HUES64 (cell line): ENCODE measurements at regions not wholly inside any gene's neighbourhood (a gene's known extent, or its start where the extent isn't known, plus 50 kb on each side); places are given as distances from the start of the nearest gene placed in this dataset.

Source experiments
- H3K27ac ChIP-seq: 2 replicates; pipeline ENCODE4 v1.7.0; 2013; ENCODE audit warnings: low read depth, low read length, inconsistent platforms
- H3K27me3 ChIP-seq: 2 replicates; pipeline ENCODE4 v1.6.1; 2013; ENCODE audit warnings: mild to moderate bottlenecking, low read length; ENCODE audit not compliant: insufficient read depth
- H3K36me3 ChIP-seq: 2 replicates; pipeline ENCODE4 v1.6.1; 2013; ENCODE audit warnings: mild to moderate bottlenecking, low read length; ENCODE audit not compliant: insufficient read depth
- H3K4me1 ChIP-seq: 2 replicates; pipeline ENCODE4 v1.6.1; 2013; ENCODE audit warnings: mild to moderate bottlenecking, low read length, moderate library complexity; ENCODE audit not compliant: insufficient read depth
- H3K4me3 ChIP-seq: 2 replicates; pipeline ENCODE4 v1.5.1; 2013; ENCODE audit warnings: mild to moderate bottlenecking, low read length, moderate library complexity
- H3K9ac ChIP-seq: 2 replicates; pipeline ENCODE4 v1.6.1; 2013; ENCODE audit warnings: mild to moderate bottlenecking, low read depth, low read length
- H3K9me3 ChIP-seq: 2 replicates; pipeline ENCODE4 v1.6.1; 2013; ENCODE audit warnings: low read depth, low read length; ENCODE audit not compliant: insufficient read depth
- WGBS: fragments of 150-250, 120-280 bp; methylation state at CpG from one replicate; pipeline ENCODE4 v1.1.7; 2013; ENCODE audit warnings: missing lambda C conversion rate; 5-methylcytosine and 5-hydroxymethylcytosine counted together

GRCh38 chr3:107443461-107443860 is 66.2 kb downstream of the CCDC54 start:
- Histone ChIP-seq H3K9me3 (no peaks in the 10 kb centered on the region), H3K36me3 (no peaks in the 10 kb centered on the region), H3K27me3 (no peaks in the 10 kb centered on the region), H3K9ac (no peak overlapping the region), H3K4me3 (no peak overlapping the region), H3K4me1 (peaks cover 9% of the 10 kb centered on the region), H3K27ac (no peak overlapping the region)
- no CpG with 5 or more reads among the region's 2 CpGs for WGBS

DNA sequence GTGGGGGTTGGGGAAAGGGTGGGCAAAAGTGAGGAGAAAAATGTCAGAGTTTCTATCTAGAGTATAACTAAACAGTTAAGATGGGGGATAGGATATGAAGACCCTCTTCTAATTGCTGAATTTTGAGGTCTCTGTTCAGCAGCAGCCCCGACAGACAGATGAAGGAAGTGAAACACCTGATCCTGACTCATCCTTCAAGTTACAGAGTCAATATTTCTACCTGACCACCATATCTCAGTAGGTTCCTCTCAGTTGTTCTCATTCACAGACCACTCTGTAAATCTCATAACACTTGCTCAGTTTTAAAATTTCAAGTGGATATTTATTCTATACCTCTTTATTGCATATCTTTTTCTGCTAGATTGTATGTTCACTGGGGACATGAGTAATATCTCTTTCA is 69.5 kb downstream of the CCDC54 start:
- WGBS = 89% methylated on average over 1 of the region's 1 CpG
- no peaks in the 10 kb centered on the region for H3K36me3 ChIP-seq

DNA sequence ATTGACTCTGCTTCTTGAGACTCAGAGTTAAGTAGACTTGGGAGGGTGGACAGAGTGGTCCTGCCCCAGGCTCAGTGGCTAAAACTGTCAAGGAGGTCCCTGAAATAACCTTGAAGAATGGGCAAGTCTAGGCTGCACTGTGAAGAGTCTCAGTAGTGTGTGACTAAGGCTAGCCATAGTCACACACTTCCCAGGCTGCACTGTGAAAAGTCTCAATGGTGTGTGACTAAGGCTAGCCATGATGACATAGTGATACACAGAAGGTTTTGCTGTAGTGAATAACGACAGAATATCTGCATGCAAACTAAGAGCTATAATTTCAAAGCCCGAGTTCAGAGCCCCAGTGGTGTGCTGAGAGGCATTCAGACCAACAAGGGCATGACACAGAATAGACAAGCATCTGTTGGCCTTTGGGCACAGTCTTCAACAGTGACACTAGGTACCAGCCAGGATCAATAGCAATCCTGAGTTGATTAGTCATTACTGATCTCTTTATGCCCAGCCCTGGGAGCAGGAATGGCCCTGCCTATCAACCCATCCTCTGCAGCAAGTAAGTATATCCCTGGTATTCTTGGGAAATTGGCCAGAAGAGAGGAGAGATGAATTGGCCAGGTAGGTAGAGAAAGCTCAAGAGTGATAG is 72.4 kb upstream of the BBX start:
- H3K9ac ChIP-seq = no peak overlapping the region
- H3K36me3 ChIP-seq = no peaks in the 10 kb centered on the region
- no peaks in the 10 kb centered on the region for H3K9me3 ChIP-seq
- no peak overlapping the region for H3K4me3 ChIP-seq
- no peaks in the 10 kb centered on the region for H3K4me1 ChIP-seq
- WGBS = 88% methylated on average over 2 of the region's 2 CpGs
- H3K27me3 ChIP-seq = no peaks in the 10 kb centered on the region
- H3K27ac ChIP-seq = no peak overlapping the region

More for the DNA sequence above, 69.5 kb downstream of the CCDC54 start:
- Histone ChIP-seq H3K9me3 (no peaks in the 10 kb centered on the region), H3K27me3 (no peaks in the 10 kb centered on the region), H3K27ac (no peak overlapping the region), H3K4me1 (peaks cover 4% of the 10 kb centered on the region), H3K4me3 (no peak overlapping the region), H3K9ac (no peak overlapping the region)

DNA sequence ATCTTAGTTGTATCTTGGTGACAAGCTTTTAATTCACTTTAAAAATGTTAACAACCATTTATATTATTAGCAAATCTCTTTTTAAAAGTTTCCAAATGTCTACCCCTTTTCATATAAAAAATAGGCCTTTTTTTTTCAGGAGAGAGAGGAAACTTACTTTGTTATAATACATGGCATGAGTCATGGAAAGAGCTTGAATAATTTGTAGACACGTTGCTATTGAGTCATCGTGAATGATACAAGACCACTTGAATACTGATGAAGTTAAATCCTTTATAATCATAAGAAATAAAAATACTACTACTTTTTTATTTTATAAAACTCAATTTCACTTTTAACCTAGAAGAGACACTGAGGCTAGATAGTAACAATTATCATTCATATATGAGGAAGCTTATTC is 70.3 kb upstream of the BBX start:
- Histone ChIP-seq H3K27ac (no peak overlapping the region), H3K9ac (no peak overlapping the region), H3K4me1 (no peaks in the 10 kb centered on the region), H3K27me3 (no peaks in the 10 kb centered on the region), H3K4me3 (no peak overlapping the region), H3K36me3 (no peaks in the 10 kb centered on the region), H3K9me3 (no peaks in the 10 kb centered on the region)
- WGBS = no CpG with 5 or more reads among the region's 2 CpGs

GRCh38 chr3:107453504-107453903 is 69.3 kb upstream of the BBX start:
- H3K27ac ChIP-seq = no peak overlapping the region
- H3K27me3 ChIP-seq = no peaks in the 10 kb centered on the region
- no peaks in the 10 kb centered on the region for H3K4me1 ChIP-seq
- H3K9ac ChIP-seq = no peak overlapping the region
- H3K9me3 ChIP-seq = no peaks in the 10 kb centered on the region
- H3K4me3 ChIP-seq = no peak overlapping the region
- no peaks in the 10 kb centered on the region for H3K36me3 ChIP-seq
- WGBS = 91% methylated on average over 2 of the region's 2 CpGs

- H3K9me3 ChIP-seq = no peaks in the 10 kb centered on the region
- H3K4me1 ChIP-seq = no peaks in the 10 kb centered on the region
- no peak overlapping the region for H3K9ac ChIP-seq
- no peak overlapping the region for H3K27ac ChIP-seq
- H3K27me3 ChIP-seq = no peaks in the 10 kb centered on the region
- H3K36me3 ChIP-seq = no peaks in the 10 kb centered on the region
- WGBS = 95% methylated on average over 1 of the region's 1 CpG
- H3K4me3 ChIP-seq = no peak overlapping the region
These were observed 67.1 kb upstream of the BBX start for GRCh38 chr3:107455621-107456020.

DNA sequence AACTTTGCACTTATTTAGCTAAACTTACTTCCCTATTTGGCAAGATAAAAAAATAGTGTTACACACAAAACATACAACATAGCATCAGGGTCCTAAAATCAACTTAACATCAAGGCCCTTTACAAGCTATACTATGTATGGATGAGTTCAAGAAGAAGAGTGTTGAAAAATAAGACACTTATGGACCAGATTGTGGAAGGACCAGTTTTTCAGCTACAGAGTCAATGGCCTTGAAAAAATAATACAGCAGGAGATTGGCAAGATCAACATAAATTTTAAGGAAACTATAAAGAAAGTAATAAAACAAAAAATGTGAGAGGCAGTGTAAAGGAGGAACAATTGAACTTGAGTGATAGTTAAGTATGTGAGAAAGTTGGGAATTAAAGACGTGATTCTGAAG is 66.3 kb upstream of the BBX start:
- Histone ChIP-seq H3K4me3 (no peak overlapping the region), H3K9me3 (no peaks in the 10 kb centered on the region), H3K27ac (no peak overlapping the region), H3K9ac (no peak overlapping the region), H3K4me1 (0 out of 2 replicates have a peak, but pooled peaks cover 2% of the 10 kb centered on the region), H3K27me3 (no peaks in the 10 kb centered on the region), H3K36me3 (no peaks in the 10 kb centered on the region)
- WGBS = 81% methylated on average over 1 of the region's 1 CpG

- H3K27me3 ChIP-seq = no peaks in the 10 kb centered on the region
- H3K4me1 ChIP-seq = peaks cover 7% of the 10 kb centered on the region; the same call in 1 of the 2 replicates
- no peak overlapping the region for H3K9ac ChIP-seq
- no peaks in the 10 kb centered on the region for H3K36me3 ChIP-seq
- H3K27ac ChIP-seq = no peak overlapping the region
- H3K4me3 ChIP-seq = no peak overlapping the region
- no peaks in the 10 kb centered on the region for H3K9me3 ChIP-seq
These were observed 63.9 kb upstream of the BBX start for GRCh38 chr3:107458871-107459270.

DNA sequence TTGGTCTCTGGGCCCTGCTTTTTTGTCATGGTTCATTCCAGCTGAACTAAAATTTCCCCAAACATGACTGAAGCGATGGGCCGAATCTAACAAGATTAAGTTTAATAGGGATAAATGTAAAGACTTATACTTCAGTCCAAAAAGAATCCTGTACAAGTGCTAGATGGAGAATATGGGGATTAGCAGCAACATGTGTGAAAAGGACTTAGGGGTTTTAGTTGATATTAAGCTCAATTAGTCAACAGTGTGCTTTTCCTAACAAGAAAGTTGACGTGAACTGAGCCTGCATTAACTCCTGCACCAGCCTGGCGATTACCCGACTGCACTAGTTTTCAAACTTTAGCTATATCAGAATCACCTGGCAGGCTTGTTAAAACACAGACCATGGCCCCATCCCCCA is 61.0 kb upstream of the BBX start:
- Histone ChIP-seq H3K27ac (no peak overlapping the region), H3K36me3 (no peaks in the 10 kb centered on the region), H3K4me3 (no peak overlapping the region), H3K9ac (no peak overlapping the region), H3K27me3 (no peaks in the 10 kb centered on the region), H3K4me1 (peaks cover 7% of the 10 kb centered on the region; the same call in 1 of the 2 replicates), H3K9me3 (no peaks in the 10 kb centered on the region)
- WGBS = 90% methylated on average over 4 of the region's 5 CpGs

GRCh38 chr3:107464037-107464436 is 58.7 kb upstream of the BBX start:
- Histone ChIP-seq H3K27ac (no peak overlapping the region), H3K4me1 (peaks cover 7% of the 10 kb centered on the region; the same call in 1 of the 2 replicates), H3K36me3 (no peaks in the 10 kb centered on the region), H3K27me3 (no peaks in the 10 kb centered on the region), H3K9ac (no peak overlapping the region), H3K9me3 (no peaks in the 10 kb centered on the region), H3K4me3 (no peak overlapping the region)
- 94% methylated on average over 2 of the region's 2 CpGs for WGBS

DNA sequence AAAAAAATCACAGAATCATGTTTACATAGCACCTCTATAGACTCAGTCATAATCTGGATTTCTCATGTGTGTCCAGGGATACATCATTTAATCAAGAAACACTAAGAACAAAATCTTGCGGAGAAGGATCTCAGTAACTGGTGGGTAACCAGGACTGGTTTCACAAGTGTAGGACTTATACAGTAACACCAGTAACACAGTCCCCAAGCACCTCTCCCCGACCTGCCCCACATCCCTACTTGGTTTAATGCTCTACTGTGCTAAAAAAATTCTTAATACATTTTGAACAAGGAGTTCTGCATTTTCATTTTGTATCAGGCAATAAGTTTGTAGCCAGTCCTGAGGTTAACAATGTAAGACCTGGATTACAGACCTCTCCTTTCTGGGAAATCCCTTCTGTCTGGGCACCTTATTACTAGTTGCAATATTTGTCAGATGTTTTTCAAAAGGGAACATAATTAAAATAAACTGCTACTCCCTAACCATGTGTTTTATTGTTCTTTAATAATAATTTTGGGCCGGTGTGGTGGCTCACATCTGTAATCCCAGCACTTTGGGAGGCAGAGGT is 57.6 kb upstream of the BBX start:
- H3K9ac ChIP-seq = no peak overlapping the region
- H3K27me3 ChIP-seq = no peaks in the 10 kb centered on the region
- 95% methylated on average over 3 of the region's 3 CpGs for WGBS
- H3K27ac ChIP-seq = no peak overlapping the region
- no peak overlapping the region for H3K4me3 ChIP-seq
- peaks cover 7% of the 10 kb centered on the region; the same call in 1 of the 2 replicates for H3K4me1 ChIP-seq
- no peaks in the 10 kb centered on the region for H3K36me3 ChIP-seq
- H3K9me3 ChIP-seq = no peaks in the 10 kb centered on the region

GRCh38 chr3:107468782-107469181 is 54.0 kb upstream of the BBX start:
- H3K27ac ChIP-seq = no peak overlapping the region
- H3K4me3 ChIP-seq = no peak overlapping the region
- H3K36me3 ChIP-seq = no peaks in the 10 kb centered on the region
- no peak overlapping the region for H3K9ac ChIP-seq
- no peaks in the 10 kb centered on the region for H3K4me1 ChIP-seq
- no peaks in the 10 kb centered on the region for H3K9me3 ChIP-seq
- no peaks in the 10 kb centered on the region for H3K27me3 ChIP-seq
- WGBS = 80% methylated on average over 1 of the region's 1 CpG
